ENCODE measurements at regions not wholly inside any gene's neighbourhood (a gene's known extent, or its start where the extent isn't known, plus 50 kb on each side); places are given as distances from the start of the nearest gene placed in this dataset.

DNA sequence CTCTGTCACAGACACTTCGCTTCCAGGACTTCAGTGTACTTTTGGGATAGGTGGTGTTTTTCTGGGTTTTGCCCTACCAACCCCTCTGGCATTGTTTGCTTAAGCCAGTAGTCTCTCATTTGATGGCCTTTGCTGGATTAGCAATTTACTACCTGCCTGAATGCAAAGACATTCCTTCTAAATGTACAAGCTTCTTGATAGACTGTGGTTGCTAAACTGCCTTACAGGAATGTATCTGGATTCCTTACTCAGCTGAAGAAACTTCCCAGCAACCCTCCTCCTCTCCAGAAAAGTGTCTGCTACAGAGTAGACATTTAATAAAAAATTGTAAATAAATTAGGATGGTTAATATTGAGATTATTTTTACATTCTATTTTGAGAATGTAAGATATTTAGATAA lies 1916.7 kb downstream of the EFNA5 start:
- no peak for DNase-seq (ENCODE audit: low read depth in 2 of 2)

DNA sequence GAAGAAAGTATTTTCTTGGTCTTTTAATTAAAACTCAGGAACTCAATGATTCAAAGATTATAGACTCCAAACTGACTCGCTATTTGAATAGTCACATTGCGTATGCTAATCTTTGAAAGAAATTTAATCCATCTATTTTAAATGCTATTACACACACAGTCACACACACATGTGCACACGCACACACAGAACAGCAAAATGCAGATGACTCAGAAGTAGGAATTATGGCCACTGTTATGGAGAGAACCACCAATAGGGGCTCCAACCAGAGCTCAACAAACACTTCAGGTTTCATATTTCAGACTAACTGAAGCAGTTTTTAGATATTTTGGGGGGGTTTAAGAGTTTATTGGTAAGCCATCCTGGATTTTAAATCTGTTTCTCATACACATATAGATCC lies 1917.9 kb downstream of the EFNA5 start:
- DNase-seq (ENCODE audit: low read depth in 2 of 2), result no peak

DNA sequence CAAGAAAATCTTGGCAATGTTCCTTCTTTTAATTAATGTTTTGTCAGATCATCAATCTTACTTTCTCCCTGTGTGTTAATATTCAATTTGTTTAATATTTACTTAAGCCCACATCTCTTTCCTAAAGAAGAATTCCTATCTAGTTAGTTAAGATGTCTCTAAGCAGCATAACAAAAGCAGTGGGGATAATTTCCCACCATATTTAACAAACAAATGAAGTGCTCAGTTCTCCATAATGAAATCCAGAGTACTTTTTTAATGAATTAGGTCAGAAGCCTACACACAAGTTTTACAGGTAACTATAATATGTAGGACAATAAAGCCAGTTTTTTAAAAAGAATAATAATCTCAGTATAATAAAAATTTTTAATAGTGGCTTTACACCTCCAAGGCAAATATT lies 1918.8 kb downstream of the EFNA5 start:
- no peak for DNase-seq (ENCODE audit: low read depth in 2 of 2)

DNA sequence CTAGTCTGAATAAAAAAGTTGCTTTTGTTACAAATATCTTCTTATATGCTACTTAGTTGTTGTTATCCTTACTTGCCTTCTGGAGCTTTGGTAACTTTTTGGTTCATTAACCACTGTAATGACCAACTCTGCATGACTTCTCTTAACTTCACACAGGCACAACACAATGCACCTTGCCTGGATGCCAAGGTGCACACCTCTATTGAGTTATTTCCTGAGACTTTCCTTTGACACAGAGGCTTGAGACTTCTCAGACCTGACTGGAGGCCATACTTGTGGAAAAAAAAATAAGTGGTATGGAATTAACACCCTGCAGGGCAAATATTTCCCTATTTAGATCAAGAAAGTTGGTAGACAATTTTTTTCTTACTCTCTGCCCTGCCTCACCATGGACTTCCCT lies 1925.6 kb downstream of the EFNA5 start:
- no peak for DNase-seq (ENCODE audit: low read depth in 2 of 2)

DNA sequence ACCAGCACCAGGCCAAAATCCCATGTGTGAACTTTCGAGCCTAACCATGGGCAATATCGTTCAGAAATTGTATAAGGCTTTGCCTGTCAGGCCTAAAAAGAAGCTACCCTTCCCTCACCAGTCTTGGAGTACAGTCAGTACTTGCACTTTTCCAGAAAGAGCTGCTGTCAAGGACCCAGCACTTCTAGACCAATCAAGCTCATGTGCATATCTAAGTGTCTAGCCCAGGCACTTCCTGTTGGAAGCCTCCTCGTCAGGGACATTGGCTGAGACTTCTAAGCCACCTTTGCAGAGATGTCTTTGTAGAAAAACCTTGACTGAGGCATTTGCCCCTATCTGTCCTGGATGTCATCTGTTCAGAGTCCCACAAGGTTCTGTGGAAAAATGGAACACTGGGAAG lies 1930.5 kb downstream of the EFNA5 start:
- no peak for DNase-seq (ENCODE audit: low read depth in 2 of 2)

DNA sequence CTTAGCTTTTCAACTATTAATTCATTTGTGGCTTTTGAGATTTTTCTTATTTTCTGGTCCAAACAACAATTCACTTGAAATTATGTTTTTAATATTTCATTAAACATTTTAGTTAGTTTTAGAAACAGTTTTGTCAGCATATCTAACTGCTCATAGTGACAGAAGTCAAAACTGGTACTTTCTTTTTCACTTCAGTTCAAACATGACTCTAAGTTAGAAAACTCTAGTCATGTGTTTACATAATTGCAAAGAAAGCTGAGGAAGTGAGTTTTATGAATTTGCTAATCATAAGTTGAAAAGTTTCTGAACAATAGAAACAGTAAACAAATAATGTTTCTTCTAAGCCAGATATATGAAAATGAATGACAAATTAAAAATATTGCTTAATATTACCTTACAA lies 1931.0 kb downstream of the EFNA5 start:
- DNase-seq (ENCODE audit: low read depth in 2 of 2), result no peak

DNA sequence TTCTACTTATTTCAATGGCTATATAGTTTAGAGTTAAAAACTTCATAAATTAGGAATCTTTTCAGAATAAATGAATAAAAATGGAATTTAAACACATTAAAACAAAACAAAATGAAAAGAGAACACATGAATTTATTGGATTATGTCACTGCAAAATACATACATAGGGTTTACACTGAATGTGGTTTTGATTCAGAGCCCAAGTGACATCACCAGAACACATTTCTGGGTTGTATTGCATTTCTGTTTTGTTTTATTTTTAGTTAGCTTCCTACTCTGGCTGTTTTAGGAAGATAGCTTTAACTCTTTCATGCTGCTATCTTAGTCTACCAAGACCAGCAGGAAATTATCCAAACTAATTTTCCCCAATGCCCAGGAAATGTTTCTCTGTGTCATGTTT lies 1935.0 kb downstream of the EFNA5 start:
- no peak for DNase-seq (ENCODE audit: low read depth in 2 of 2)

DNA sequence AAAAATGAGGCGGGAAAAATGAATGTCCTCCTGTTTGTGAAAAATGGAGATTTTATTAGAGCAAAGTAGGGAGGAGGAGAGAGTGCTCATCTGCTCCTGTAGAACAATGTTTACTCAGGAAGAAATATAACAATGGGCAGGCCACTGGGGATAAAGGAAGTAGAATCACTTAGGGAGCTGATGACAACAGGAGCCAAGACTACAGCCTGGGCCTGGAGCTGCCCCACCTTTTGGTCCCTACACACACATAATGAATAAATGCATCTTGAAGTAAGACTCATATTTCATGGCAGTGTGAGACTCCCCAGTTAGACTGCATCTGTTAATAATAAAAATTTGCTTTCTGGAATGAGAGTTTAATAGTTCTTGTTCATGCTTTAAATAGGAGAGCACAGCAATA lies 1939.8 kb downstream of the EFNA5 start:
- no peak for DNase-seq (ENCODE audit: low read depth in 2 of 2)

DNA sequence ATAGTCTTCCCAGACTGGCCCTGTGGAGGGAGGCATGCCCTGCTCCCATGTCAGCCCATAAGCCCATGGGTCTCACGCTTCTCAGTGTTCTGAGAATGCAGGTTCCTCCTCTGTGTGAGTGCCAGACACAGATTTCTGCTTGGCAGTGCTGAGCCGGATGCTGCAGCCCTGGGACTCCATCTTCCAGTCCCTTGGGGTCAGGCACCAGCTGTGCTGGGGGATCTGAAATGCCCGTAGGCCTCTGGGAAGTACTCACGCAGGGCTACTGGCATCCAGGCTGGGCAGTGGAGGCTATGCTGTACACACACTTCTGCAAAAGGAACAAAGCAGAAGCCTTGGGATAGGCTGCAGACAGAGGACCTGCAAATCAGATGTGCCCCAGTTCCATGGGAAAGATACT lies 1944.6 kb downstream of the EFNA5 start:
- no peak for DNase-seq (ENCODE audit: low read depth in 2 of 2)

DNA sequence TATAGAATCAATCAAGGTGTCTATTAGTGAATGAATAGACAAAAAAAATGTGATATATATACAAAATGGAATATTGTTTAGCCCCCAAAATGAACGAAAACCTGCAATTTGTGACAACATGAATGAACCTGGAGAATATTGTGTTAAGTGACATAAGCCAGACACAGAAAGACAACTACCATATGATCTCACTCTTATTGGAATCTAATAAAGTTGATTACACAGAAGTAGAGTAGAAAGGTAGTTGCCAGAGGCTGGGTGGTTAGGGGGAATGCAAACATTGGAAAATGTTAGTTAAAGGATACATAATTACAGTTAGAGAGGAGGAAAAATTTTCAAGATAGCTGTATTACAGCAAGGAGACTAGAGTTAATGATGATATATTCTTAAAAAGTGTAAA lies 1962.3 kb downstream of the EFNA5 start:
- no peak for DNase-seq (ENCODE audit: low read depth in 2 of 2)

DNA sequence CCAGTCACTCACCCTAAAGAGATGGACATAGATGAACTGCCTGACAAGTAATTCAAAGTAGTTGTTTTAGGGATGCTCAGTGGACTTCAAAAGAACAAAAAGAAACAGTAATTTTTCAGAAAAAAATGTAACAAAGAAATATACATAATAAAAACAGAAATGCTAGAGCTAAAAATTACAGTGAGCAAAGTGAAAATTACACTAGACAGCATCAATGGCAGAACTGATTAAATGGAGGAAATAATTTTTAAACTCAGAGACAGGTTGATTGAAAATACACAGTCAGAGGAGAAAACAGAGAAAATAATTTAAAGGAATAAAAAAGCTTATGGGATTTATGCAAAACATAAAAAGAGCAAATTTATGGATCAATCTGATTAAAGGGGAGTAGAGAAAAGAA lies 1968.4 kb downstream of the EFNA5 start:
- DNase-seq (ENCODE audit: low read depth in 2 of 2), result no peak

DNA sequence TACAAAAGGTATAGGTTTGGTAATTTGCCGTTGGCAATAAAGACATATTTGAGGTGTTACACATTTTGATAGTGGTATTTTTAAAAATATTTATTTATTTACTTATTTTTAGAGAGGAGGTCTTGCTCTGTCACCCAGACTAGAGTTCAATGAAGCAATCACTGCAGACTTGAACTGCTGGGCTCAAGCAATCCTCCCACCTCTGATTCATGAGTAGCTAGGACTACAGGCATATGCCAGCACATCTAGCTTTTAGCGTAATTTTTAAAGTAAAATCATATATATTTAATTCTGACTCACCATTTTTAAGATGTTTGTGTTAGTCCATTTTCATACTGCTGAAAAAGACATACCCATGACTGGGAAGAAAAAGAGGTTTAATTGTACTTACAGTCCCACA lies 1974.3 kb downstream of the EFNA5 start:
- DNase-seq (ENCODE audit: low read depth in 2 of 2), result no peak

DNA sequence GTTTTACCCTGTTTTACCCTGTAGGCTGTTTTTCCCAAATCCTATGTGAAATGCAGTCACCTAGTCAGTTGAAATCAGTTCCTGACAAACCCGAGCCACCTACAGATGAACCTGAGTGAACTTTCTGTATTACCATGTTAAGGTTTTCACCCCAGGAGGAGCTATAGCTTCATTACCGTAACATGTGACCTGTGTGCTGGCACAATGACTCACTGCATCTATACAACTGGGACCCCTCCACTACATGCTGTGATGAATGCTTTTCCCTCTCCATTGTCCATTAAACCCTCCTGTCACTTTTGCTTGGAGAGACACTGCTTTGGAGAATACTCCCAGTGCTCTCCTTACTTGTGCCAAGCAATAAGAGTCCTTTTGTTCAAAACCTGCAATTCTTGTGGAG lies 1974.8 kb downstream of the EFNA5 start:
- DNase-seq (ENCODE audit: low read depth in 2 of 2), result no peak

DNA sequence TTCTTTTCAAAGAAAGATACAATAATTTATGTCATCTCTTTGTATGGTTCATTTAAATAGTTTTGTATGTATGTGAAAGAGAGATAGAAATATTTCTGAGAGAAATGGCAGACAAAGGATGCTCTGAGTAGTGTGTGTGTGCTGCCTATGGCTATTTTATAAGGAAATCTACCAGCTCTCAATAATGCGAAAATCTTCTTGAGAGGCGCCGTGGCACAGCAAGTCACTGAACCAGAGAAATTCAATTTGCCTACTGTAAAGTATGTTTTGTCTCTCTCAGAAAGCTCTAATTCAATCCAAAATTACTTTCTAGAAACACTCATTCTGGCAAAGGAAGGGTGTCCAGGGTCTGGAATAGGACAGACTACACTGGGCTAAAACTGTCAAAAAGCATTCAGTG lies 1981.1 kb downstream of the EFNA5 start:
- no peak for DNase-seq (ENCODE audit: low read depth in 2 of 2)

DNA sequence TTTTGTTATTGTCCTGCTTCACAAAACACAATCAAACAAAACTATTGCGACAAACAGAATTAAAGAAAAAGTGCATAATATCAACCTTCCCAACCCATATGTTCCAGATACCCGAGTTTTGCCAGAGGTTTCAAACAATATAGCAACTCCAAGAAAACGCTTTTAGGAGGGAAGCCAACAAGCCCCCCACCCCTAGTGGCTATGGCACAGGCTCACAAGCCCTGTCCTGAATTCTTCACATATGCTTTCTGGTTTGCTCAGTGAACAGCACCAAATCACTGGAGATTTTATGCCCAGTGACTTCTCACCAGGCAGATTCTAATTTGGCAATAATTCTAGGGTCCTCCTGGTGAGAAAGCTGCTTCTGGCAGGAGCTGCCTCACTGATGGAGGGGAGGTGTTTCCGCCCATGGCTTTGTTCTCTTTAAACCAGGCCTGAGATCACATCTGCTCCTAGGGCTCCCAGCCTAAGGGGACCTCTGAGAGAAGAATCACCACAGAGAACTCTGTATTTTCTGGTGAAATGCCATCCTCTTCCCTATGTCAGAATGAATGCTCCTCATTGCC lies 1982.4 kb downstream of the EFNA5 start:
- no peak for DNase-seq (ENCODE audit: low read depth in 2 of 2)

DNA sequence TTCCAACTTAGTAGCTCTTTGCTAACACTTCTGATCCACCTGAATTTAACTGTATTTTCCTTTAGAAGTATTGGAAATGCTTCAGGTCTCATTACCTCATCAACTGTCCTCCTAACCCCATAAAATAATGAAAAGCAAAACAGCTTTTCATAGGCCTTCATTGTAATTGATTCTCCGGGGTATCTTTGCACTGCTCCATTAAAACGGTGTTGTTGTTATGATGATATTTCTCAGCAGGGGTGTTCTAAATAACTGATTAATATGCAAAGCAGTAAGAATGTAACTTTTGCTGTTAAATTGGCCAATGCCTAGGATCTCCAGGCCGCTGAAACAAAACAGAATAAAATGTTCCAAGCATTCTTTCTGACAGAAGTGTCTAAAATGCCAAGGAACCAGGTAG lies 1983.2 kb downstream of the EFNA5 start:
- DNase-seq (ENCODE audit: low read depth in 2 of 2), result no peak

DNA sequence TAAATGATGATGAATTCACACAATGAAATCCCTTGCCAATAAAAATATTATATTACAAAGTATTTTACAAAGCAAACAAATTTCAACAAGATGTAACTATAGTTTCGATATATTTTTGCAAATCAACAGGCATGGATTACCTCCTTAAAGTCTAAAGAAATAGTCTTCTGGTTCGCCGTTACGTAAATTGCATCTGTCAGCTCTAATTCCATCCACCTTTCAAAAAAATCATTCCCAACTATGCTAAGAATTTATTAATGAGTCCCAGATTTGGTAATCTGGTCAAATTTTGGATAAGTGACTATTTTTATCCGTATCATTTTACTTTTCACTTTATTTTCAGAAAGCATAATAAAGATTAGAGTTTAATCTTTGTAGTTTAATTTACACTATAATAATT lies 1984.9 kb downstream of the EFNA5 start:
- no peak for DNase-seq (ENCODE audit: low read depth in 2 of 2)

DNA sequence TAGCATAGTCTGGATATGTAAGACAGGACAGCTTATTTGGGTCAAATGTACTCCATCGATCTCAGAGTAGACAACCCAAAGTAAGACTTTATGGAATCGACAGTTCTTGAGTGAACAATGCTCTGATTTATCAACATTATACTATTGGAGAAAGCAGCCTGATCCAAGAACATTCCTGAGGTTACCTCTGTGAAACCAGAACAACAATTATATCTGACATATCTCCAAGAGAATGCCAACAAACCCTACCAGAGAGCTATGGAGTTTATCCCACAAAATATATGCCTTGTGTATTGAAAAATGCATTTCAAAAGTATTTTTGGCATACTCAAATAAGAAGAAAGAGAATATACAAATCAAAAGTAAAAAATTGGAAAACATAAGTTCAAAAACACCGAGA lies 1985.9 kb downstream of the EFNA5 start:
- DNase-seq (ENCODE audit: low read depth in 2 of 2), result no peak

DNA sequence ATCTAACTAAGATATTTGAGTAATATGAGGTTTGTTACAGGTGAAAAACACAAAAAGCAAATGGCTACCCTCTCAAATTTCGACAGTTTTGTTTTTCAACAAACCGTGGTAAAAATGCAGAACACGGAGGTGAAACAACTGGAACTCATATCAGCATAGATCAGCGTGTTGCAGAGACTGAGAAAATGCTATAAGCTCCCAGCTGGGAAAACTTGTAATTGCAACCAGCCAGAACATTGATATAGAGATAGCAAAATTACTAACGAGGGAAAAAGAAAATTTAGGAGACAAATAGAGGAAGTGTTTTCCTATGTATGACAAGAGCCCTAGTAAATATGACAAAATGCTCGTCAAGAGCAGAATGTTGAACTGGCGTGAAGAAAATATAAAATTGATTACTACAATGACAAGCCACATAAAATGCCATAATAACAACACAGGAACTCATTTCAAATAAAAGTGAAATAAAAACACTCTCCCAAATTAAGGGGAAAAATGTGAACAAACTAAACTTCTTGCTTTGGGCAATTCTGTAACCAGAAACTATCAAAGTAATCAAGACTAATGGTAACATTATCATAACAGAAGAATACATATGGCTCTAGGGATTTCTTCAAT lies 1989.8 kb downstream of the EFNA5 start:
- DNase-seq (ENCODE audit: low read depth in 2 of 2), result no peak

DNA sequence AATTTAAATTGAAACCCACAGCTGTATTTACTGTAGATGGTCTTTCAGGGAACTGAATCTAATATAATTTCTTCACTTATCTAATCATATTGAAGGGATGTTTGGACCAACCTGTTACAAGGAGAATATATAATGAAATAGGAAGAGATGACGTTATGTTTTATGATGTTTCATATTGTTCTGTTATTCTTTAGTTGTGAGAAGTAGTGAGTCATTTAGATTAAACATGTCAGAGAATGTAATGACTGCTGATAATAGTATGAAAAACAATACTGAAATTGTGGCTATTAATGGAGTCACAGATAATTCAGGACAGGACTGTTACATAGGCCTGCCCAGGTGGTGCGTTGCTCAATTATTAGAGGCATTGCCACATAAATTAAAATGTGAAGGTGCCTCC lies 1993.4 kb downstream of the EFNA5 start:
- no peak for DNase-seq (ENCODE audit: low read depth in 2 of 2)

DNA sequence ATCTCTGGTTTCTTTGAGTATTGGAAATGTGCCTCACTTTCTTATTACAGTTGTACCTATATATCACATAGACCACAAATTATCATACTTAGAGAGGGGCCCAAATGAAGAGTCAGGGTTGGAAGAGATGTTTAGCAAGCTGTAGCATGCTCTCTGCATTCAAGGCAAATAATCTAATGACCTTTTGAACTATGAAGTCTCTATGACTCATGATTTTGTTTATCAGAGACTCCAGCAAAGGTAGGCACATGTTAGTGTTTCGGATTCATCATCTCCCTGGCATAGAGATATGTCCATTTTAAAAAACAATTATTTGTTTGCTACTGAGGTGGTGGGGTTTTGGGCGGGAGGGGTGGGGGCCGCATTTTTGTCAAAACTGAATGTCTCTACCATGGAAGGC lies 2000.1 kb downstream of the EFNA5 start:
- DNase-seq (ENCODE audit: low read depth in 2 of 2), result no peak

DNA sequence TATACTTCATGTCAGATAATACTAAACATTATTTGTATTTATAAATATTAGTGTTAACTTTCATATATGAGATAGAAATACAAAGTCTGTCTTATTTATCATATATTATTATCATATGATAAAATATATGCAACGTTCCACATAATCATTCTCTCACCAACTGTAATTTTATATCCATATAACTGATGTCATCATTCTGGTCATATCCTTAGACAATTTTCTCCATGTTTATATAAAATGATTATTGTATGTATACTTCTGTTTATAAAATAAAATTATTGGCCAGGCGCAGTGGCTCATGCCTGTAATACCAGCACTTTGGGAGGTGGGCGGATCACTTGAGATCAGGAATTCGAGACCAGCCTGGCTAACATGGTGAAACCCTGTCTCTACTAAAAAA lies 2007.1 kb downstream of the EFNA5 start:
- no peak for DNase-seq (ENCODE audit: low read depth in 2 of 2)

DNA sequence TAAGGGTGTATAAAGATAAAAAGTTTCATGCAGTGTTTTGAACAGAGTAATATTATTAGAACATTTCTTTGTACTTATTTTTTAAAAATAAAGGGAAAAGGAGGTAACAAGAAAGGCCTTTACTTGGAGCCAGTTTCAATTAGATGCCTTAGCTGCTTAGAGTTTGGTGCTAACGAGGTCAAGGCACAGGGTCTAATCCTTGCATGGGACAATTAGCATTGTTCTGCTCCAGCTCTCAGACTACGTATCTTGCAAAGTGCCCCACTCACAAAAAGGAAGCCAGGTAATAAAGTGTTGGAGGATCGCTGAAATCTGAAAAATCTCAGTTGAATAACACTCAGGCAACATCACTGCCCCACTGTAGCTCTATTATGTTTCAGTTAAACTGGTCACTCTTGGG lies 2011.3 kb downstream of the EFNA5 start:
- DNase-seq (ENCODE audit: low read depth in 2 of 2), result no peak

DNA sequence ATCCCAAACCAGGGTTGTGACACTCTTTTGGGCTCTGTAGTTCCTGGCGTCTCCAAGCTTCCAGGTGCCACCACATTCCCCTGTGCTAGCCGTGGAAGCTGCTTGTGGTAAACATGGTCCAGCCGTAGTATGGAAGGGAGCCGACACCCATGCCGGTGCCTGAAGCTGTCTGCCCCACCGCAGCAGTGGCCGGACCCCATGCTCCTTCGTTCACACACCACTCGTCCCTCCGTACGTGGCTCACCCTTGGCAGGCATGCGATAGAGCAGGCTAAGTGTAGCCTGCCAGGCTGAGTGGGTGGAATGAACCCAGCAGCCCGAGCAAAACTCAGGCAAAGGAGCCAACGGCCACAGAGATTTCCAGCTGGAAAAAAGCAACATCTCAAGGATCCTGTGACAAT lies 2030.4 kb downstream of the EFNA5 start:
- no peak for DNase-seq (ENCODE audit: low read depth in 2 of 2)

Data from dermis microvascular lymphatic vessel endothelial cell (primary cell).